ENCODE measurements at regions not wholly inside any gene's neighbourhood (a gene's known extent, or its start where the extent isn't known, plus 50 kb on each side); places are given as distances from the start of the nearest gene placed in this dataset.
A peak's percentile ranks its signal among the peaks of the same experiment; 100 is the strongest.

DNA sequence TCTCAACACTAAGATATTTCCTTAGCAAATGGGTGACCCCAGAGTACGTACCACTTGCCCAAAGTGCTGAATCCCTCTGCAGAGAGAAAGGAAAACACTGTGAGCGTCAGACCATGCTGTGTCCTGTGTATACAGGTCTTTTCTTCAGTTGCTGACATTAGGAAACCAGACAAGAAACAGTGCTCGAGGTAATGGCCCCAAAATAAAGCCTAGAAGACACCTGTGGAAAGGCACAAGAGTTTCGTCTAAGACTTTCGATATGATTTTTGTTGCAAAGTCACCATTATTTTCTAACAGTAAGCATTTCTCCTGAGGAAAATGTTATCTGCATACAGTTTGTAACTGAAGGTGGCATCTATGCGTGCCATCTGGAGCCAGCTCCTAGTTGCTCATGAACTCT is 62.0 kb upstream of the SIMC1 start:
- ATAC-seq = no peak
- TF ChIP-seq ZC3H10 (CRISPR knock-in tag; IDR thresholded peaks at IDR 0.05) (no peak), BACH2 (CRISPR knock-in tag; IDR thresholded peaks at IDR 0.05; ENCODE audit: borderline replicate concordance) (no peak), ZNF8 (CRISPR knock-in tag; IDR thresholded peaks at IDR 0.05) (no peak), ZNF565 (CRISPR knock-in tag; conservative IDR thresholded peaks at IDR 0.05; ENCODE audit: low read depth) (no peak), ZFP3 (CRISPR knock-in tag; IDR thresholded peaks at IDR 0.05) (no peak), OSR1 (CRISPR knock-in tag; IDR thresholded peaks at IDR 0.05) (no peak), TCF4 (CRISPR knock-in tag; IDR thresholded peaks at IDR 0.05; ENCODE audit: borderline replicate concordance) (no peak), RARB (CRISPR knock-in tag; IDR thresholded peaks at IDR 0.05) (no peak), TOX (CRISPR knock-in tag; IDR thresholded peaks at IDR 0.05; ENCODE audit: borderline replicate concordance) (no peak), ESRRG (CRISPR knock-in tag; IDR thresholded peaks at IDR 0.05) (no peak), CSDC2 (CRISPR knock-in tag; IDR thresholded peaks at IDR 0.05) (no peak), ZNF70 (CRISPR knock-in tag; IDR thresholded peaks at IDR 0.05) (no peak), GLIS3 (CRISPR knock-in tag; IDR thresholded peaks at IDR 0.05) (no peak)

DNA sequence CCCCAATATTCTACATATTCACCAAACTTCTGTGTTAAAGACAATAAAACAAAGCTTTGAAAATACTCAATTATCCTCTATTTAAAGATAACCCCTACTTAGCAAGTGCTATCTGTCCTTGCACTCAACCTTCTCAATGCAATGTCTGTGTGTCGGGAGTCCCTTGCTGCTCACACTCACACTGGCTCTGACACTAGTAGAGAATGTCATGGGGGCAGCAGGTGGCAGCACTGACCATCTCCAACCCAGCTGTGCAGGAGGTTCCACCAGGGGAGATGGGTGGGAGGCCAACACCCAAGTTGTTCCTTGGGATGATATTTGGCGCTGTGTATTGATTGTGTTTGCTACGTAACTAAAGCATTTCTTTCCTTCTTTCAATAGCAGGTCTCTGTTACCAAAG is 59.4 kb upstream of the SIMC1 start:
- no peak for ATAC-seq
- no peak for TF ChIP-seq SNAI2 (CRISPR knock-in tag; IDR thresholded peaks at IDR 0.05)
- TF ChIP-seq RARB (CRISPR knock-in tag; IDR thresholded peaks at IDR 0.05) = no peak
- no peak for TF ChIP-seq CSDC2 (CRISPR knock-in tag; IDR thresholded peaks at IDR 0.05)
- no peak for TF ChIP-seq ZC3H10 (CRISPR knock-in tag; IDR thresholded peaks at IDR 0.05)
- TF ChIP-seq, protein P1, sequence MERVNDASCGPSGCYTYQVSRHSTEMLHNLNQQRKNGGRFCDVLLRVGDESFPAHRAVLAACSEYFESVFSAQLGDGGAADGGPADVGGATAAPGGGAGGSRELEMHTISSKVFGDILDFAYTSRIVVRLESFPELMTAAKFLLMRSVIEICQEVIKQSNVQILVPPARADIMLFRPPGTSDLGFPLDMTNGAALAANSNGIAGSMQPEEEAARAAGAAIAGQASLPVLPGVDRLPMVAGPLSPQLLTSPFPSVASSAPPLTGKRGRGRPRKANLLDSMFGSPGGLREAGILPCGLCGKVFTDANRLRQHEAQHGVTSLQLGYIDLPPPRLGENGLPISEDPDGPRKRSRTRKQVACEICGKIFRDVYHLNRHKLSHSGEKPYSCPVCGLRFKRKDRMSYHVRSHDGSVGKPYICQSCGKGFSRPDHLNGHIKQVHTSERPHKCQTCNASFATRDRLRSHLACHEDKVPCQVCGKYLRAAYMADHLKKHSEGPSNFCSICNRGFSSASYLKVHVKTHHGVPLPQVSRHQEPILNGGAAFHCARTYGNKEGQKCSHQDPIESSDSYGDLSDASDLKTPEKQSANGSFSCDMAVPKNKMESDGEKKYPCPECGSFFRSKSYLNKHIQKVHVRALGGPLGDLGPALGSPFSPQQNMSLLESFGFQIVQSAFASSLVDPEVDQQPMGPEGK (CRISPR knock-in tag; IDR thresholded peaks at IDR 0.05; ENCODE audit: borderline replicate concordance) = no peak
- no peak for TF ChIP-seq ZFP3 (CRISPR knock-in tag; IDR thresholded peaks at IDR 0.05)
- TF ChIP-seq, protein P2, sequence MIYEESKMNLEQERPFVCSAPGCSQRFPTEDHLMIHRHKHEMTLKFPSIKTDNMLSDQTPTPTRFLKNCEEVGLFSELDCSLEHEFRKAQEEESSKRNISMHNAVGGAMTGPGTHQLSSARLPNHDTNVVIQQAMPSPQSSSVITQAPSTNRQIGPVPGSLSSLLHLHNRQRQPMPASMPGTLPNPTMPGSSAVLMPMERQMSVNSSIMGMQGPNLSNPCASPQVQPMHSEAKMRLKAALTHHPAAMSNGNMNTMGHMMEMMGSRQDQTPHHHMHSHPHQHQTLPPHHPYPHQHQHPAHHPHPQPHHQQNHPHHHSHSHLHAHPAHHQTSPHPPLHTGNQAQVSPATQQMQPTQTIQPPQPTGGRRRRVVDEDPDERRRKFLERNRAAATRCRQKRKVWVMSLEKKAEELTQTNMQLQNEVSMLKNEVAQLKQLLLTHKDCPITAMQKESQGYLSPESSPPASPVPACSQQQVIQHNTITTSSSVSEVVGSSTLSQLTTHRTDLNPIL (CRISPR knock-in tag; IDR thresholded peaks at IDR 0.05; ENCODE audit: low read depth) = no peak
- no peak for TF ChIP-seq PPARA (CRISPR knock-in tag; IDR thresholded peaks at IDR 0.05; ENCODE audit: borderline replicate concordance)
- no peak for TF ChIP-seq TOX (CRISPR knock-in tag; IDR thresholded peaks at IDR 0.05; ENCODE audit: borderline replicate concordance)
- TF ChIP-seq ZNF70 (CRISPR knock-in tag; IDR thresholded peaks at IDR 0.05) = no peak
- TF ChIP-seq, protein P3, sequence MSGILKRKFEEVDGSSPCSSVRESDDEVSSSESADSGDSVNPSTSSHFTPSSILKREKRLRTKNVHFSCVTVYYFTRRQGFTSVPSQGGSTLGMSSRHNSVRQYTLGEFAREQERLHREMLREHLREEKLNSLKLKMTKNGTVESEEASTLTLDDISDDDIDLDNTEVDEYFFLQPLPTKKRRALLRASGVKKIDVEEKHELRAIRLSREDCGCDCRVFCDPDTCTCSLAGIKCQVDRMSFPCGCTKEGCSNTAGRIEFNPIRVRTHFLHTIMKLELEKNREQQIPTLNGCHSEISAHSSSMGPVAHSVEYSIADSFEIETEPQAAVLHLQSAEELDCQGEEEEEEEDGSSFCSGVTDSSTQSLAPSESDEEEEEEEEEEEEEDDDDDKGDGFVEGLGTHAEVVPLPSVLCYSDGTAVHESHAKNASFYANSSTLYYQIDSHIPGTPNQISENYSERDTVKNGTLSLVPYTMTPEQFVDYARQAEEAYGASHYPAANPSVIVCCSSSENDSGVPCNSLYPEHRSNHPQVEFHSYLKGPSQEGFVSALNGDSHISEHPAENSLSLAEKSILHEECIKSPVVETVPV (CRISPR knock-in tag; IDR thresholded peaks at IDR 0.05) = no peak
- no peak for TF ChIP-seq ZNF565 (CRISPR knock-in tag; conservative IDR thresholded peaks at IDR 0.05; ENCODE audit: low read depth)
- no peak for TF ChIP-seq ESRRG (CRISPR knock-in tag; IDR thresholded peaks at IDR 0.05)
- TF ChIP-seq ISL1 (CRISPR knock-in tag; IDR thresholded peaks at IDR 0.05) = no peak
- TF ChIP-seq OSR1 (CRISPR knock-in tag; IDR thresholded peaks at IDR 0.05) = no peak
- TF ChIP-seq, protein P4, sequence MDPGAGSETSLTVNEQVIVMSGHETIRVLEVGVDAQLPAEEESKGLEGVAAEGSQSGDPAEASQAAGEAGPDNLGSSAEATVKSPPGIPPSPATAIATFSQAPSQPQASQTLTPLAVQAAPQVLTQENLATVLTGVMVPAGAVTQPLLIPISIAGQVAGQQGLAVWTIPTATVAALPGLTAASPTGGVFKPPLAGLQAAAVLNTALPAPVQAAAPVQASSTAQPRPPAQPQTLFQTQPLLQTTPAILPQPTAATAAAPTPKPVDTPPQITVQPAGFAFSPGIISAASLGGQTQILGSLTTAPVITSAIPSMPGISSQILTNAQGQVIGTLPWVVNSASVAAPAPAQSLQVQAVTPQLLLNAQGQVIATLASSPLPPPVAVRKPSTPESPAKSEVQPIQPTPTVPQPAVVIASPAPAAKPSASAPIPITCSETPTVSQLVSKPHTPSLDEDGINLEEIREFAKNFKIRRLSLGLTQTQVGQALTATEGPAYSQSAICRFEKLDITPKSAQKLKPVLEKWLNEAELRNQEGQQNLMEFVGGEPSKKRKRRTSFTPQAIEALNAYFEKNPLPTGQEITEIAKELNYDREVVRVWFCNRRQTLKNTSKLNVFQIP (CRISPR knock-in tag; IDR thresholded peaks at IDR 0.05; ENCODE audit: borderline replicate concordance, low read depth) = no peak

DNA sequence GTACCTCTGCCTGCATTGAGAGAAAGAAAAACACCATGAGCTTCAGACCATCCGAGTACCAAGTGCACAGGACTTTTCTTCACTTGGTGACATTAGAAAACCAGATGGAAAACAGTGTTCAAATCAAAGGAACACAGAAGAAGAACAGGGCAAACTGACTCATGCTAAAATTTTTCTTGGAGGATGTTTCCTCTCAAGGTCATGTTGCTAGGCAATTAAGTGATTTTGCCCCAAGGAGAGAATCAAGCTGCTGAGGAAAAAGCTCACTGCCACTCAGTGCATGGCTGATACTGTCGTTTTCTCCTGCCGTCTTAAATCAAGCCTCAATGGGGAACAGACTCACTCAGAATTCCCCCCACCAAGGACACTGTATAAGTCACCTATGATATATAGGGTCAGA is 57.9 kb upstream of the SIMC1 start:
- peak; percentile 89 for ATAC-seq
- TF ChIP-seq BACH2 (CRISPR knock-in tag; IDR thresholded peaks at IDR 0.05; ENCODE audit: borderline replicate concordance) (no peak), ZNF565 (CRISPR knock-in tag; conservative IDR thresholded peaks at IDR 0.05; ENCODE audit: low read depth) (no peak), ISL1 (CRISPR knock-in tag; IDR thresholded peaks at IDR 0.05) (no peak), ZFP3 (CRISPR knock-in tag; IDR thresholded peaks at IDR 0.05) (no peak), ZNF8 (CRISPR knock-in tag; IDR thresholded peaks at IDR 0.05) (no peak), SNAI2 (CRISPR knock-in tag; IDR thresholded peaks at IDR 0.05) (no peak), PPARA (CRISPR knock-in tag; IDR thresholded peaks at IDR 0.05; ENCODE audit: borderline replicate concordance) (no peak), ARNTL (CRISPR knock-in tag; IDR thresholded peaks at IDR 0.05; ENCODE audit: borderline replicate concordance, low read depth) (no peak), RARB (CRISPR knock-in tag; IDR thresholded peaks at IDR 0.05) (no peak), TOX (CRISPR knock-in tag; IDR thresholded peaks at IDR 0.05; ENCODE audit: borderline replicate concordance) (no peak), GLIS3 (CRISPR knock-in tag; IDR thresholded peaks at IDR 0.05) (no peak), ZNF70 (CRISPR knock-in tag; IDR thresholded peaks at IDR 0.05) (no peak), ZFP30 (CRISPR knock-in tag; IDR thresholded peaks at IDR 0.05) (no peak), ZC3H10 (CRISPR knock-in tag; IDR thresholded peaks at IDR 0.05) (no peak), CSDC2 (CRISPR knock-in tag; IDR thresholded peaks at IDR 0.05) (no peak)
- TF ChIP-seq, protein P1 (CRISPR knock-in tag; IDR thresholded peaks at IDR 0.05; ENCODE audit: borderline replicate concordance) = no peak
- TF ChIP-seq, protein P3 (CRISPR knock-in tag; IDR thresholded peaks at IDR 0.05) = no peak

Measured in SK-N-SH treated with all-trans-retinoic acid at 6 μM for 48 hours (cell line).